CD1c-positive myeloid dendritic cell (primary cell): ENCODE measurements at regions not wholly inside any gene's neighbourhood (a gene's known extent, or its start where the extent isn't known, plus 50 kb on each side); places are given as distances from the start of the nearest gene placed in this dataset.
"Not testable (repeated sequence)": the region's sequence is repeated elsewhere in the genome, so short reads cannot be mapped to it uniquely, and the experiment has no call there.

Experiments used
- DNase-seq: peaks from one replicate; pipeline ENCODE4 v3.0.0-alpha.2; 2016; ENCODE audit errors: extremely low spot score

DNA sequence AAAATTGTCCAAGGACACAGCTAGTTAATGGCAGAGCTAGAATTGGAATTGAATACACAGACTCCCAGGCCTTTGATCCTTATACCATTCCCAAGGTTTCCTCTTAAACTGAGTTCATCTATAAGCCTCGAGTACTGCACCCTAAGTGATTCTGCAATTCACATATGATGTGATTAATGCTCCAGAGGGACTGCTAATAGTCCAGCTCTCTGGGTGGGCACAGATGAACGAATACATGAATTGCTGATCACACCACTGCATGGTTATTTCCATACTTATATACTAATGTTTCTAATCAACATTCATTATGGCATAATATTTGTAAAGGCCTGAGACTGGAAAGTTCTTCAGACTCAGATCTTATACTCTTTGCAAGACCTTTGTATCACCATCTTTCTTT, 101.8 kb downstream of the NUFIP1 start:
- DNase-seq = no peak

DNA sequence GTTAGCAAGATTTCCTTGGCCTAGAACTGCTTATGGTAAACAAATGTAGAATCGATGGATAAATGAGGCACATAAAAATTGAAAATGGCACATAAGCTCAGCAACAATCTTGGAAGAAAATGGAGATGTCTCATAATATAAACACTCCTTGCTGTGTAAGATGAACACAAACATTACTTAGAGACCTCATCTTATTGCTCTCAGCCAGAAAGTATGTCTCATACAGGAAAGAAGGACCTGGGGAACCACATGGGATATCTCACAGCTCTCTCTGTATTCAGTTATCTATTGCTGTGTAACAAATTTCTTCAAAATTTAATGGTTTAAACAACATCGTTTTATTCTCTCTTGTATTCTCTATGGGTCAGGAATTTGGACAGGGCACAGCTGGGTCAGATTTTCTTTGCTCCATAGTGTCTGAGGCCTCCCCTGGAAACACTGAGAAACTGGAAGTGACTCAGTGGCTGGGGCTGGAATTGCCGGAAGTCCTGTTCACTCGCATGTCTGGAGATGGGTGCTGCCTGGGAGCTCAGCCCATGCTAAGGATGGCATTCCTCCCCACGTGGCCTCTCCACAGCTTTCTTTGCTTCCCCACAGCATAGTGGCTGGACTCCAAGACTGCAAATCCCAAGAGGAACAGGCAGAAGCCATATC, 105.1 kb downstream of the NUFIP1 start:
- DNase-seq = no peak

DNA sequence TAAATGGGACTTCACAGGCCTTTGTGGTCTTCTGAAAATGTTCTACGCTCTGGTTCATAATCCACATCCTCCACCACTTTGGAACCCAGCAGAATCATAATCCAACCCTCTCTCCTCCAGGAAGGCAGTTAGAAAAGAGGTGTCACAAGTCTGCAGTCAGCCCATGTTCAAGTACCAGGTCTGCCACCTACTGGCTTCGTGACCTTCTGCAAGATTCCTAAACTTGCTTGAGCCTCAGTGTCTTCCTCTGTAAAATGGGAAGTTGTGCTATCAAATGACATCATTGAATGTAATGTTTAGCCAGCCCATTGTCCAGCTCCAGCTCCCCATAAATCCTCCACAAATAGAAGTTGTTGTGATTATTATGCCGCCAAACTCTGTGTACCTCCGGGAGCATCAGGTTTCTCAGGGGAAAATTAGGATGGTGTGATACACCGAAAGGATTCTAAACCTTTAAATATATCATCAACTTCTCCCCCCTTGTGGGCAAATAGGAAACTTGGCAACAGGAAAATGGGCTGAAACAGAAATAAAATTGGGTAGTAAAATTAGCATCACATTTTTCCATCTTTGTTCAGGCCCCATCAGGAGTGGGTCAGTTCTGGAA, 109.7 kb downstream of the NUFIP1 start:
- DNase-seq = peak; percentile 8

DNA sequence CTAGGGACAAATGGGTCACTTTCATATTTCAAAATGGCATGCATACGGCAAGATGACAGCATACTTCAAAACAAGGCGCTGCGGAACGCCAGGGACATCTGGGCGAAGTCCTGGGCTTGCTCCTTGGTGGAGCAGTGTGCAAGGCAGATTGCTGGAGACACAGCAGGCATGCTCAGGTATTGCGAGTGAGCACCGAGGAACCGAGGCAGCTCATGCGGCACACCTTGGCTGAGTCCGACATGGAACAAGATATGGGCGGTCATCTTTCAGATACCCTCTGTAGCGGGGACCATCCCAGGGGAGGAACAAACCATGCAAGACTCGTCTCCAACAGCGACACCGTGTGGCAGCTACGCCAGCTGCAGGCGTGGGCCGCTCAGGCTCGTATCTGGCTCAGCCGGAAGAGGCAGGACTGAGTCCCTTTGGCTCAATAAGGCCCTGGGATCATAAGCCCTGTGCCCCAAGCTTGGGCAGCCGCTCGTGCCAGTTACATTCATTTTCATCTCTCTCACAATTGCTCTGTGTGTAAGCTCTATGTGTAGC, 112.4 kb downstream of the NUFIP1 start:
- no peak for DNase-seq

DNA sequence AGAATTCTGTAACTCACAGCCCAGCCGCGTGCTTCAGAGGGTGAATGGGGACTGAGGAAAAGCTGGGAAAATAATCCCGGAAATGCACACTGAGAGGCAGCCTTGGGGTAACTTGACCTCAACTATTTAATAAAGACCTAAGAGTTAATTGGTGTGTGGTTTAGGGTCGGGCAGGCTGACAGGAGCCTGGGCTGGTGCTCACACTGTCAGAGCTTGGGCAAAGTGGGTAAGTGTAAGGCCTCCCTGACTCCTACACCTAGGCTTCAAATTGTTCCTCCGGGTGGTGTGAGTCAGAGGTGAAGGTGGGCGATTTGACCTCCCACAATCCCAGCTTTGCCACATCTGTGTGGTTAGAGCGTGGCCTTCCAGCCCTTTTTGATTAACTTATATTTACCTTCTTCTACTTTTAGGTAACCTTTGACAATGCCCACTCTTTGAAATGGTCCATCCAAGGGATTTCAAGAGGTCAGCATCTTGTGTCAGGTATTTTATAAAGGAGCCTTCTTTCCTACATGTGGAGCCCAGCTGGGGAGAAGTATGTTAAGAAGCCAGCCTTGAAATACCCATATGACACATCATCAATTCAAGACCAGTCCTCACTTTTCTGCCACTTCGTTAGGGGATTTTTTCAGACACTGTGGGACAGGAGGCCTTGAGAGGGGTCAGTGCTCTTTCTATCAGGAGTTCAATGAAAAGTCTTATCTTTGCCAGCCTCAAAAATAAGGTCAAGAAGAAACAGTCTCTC, 114.2 kb downstream of the NUFIP1 start:
- no peak for DNase-seq

DNA sequence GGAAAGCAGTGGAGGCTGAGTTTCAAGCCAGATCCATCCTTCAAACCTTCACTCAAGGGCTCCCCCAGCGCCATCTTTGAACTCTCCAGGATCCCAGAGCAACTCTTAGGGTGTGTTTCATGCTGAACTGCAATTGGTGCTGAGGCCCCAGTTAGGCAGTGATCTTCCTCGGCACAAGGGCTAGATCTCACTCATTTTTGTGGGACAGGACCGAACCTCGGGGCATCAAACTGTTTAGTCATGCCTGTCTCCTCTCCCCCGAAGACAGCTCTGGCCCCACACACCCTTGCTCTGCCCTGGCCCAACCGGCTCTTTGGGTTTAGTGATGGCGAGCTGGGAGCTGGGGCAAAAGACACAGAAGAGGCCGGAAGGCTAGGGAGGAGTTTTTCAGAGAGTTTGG, 115.1 kb downstream of the NUFIP1 start:
- no peak for DNase-seq

DNA sequence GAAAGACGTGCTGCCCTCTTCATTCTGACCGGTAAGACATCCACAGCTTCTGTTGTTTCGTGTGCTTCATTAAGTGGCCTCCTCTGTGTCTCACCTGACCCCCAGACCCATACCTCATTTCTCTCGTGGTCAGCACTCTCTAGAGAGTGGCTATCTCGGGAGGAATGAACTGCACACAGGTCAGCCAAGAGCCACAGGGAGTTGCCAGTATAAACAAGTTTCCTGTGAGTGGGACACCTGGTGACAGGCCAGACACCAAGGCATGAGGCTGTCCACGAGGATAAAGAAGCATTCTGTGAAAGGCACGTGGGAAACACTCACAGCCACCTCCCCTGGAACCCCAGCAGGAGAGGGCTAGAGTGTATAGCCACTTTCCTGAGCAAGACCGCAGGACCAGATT, 115.8 kb downstream of the NUFIP1 start:
- no peak for DNase-seq

DNA sequence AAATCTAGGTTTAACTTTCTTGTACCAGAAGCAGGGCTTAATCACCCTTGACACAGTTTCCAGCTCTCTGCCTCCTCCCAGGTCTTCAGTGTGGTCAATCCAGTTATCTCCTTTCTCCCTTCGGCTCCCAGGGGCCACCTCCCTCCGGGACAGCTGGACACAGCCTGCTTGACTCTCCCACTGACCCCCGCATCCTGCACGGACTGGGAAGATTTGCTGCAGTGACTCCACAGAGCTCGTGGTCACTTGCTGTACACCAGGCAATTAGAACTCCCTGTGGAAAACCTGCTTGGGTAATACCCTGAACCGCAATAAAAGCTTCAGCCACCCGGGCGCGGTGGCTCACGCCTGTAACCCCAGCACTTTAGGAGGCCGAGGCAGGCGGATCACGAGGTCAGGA, 116.5 kb downstream of the NUFIP1 start:
- DNase-seq = no peak

DNA sequence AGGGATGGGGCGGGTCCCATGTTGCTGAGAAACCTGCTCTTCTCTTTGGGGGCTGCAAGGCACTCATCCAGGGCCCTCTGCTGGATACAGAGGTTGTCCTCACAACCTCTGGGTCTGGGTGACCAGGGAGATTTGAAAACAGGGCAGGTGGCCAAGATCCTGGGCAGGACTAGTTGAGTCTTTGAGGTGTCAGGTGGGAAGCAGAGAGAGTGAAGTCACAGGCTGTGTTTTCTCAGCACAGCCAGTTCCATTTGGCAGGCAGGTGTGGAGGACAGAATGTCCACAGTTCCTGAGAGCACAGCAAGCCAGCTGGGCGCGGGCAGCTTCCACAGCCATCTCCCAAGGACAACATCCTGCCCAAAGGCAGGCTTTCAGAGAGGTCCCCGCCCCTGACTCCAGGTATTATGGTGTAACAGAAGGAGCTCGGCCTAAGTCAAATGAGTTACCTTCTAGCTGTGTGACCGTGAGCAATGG, 118.8 kb downstream of the NUFIP1 start:
- no peak for DNase-seq

DNA sequence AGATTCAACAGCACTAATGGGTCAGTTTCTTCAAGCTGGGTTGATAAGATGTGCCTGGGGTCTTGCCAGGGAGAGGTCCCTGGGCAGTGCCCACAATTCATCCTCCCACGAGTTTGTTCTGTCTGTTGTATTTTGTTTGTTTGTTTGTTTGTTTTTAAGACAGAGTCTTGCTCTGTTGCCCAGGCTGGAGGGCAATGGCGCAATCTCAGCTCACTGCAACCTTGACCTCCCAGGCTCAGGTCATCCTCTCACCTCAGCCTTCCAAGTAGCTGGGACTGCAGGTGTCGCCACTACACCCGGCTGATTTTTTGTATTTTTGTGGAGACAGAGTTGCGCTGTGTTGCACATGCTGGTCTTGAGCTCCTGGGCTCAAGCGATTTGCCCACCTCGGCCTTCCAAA, 120.1 kb downstream of the NUFIP1 start:
- no peak for DNase-seq

DNA sequence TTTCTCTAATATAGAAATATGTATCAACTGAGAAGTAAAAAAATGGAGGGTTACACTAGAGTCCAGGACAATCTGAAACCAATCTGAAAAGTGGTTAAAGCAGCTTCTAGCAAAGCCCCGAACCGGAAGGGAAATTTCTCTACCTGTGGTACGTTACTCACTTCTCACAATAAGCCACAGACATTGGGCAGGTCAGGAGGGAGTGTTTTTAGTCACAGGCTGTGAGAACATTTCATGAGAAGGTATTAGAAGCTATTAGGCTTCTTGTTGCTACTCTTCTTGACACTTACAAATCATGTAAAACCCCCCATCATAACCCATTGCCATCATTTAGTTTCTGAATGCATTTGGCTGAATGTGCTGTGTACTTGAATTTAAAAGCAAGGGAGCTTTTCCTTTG, 120.9 kb downstream of the NUFIP1 start:
- DNase-seq = no peak

DNA sequence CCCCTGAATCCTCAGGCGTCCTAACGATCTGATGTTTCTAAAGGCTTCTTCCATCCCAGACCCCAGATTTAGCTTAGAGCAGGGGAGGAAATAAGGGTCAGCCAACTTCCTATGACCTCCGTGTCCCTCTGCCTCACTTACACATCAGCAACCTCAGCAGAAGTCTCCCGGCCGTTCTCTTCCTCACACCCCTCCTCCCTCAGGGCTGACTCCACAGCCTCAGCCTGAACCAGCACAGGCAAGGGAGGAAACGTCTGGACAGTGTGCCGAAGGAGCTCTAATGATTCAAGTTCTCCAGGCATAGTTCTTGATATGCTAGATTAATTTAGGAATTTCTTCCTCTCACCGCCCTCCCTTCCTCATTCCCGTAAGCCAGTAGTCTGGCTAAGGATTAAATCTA, 121.4 kb downstream of the NUFIP1 start:
- DNase-seq = no peak

DNA sequence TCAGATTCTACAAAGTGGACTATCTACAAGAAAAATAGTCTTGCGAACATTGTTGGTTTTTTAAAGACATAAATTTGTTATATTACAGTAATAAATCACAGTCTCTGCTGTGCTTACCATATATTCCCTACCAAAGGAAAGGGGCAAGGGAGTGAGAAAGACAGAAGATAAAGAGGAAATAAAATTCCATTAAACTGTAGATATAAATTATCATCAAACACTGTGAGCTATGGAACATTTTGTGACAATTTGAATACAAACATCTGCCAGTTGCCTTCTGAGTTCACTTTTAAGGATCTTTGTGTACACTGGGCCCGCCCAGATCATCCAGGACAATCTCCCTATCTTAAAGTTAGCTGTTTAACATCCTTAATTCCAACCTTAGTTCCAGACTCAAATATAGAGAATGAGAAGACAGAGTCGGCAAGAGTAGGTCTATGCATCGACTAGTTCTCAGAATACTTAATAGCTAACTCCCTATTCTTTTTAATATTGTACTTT, 122.8 kb downstream of the NUFIP1 start:
- no peak for DNase-seq

DNA sequence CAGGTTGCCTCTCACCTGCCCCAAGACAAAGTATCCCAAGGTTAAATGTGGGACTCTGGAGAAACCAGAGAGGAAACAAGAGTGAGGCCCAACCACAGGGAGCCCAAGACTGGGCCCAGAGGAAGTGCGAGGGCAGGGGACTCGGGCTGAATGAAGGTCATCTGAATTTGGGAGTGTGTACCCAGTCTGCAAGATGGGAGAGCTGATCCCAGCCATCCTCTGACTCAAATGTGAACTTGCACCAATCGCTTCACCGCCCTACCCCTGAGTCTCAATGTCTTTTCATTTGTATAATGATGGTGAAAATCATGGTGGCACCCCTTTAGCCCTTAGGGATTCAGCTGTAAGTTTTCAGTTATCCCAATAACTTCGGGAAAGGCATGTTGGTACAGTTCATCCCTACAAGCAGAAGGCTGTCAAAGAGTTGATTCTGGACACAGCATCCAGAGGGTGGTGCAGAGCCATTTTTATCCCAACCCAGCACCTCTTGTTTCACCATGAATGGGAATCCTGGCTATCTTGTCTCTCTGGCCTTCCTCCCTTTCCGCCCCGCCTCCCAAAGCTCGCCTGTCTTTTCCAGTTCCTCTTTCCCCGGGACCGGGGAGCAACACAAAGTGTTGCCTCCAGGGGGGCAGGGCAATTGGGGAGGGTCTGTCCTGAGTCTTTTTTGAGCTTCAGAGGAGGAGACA, 123.4 kb downstream of the NUFIP1 start:
- DNase-seq = no peak

DNA sequence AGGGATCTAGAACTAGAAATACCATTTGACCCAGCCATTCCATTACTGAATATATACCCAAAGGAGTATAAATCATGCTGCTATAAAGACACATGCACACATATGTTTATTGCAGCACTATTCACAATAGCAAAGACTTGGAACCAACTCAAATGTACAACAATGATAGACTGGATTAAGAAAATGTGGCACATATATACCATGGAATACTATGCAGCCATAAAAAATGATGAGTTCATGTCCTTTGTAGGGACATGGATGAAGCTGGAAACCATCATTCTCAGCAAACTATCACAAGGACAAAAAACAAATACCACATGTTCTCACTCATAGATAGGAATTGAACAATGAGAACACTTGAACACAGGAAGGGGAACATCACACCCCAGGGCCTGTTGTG, 125.6 kb downstream of the NUFIP1 start:
- not testable (repeated sequence) for DNase-seq

DNA sequence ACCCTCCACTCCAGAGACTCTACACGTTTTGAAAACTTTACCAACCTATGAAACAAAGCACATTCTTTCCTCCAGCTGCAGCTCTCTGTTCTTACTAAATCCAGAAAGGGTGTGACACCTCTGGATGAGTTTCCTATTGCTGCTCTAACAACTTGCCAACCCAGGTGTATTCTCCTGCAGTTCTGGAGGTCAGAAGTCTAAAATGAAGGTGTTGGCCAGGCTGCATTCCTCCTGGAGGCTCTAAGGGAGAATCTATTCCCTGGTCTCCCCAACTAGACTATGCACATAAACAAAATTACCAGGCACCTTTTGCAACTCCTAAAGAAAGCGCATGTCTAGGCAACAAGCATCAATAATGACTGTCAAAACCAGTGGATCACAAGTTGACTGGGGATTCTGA, 128.8 kb downstream of the NUFIP1 start:
- DNase-seq = no peak

DNA sequence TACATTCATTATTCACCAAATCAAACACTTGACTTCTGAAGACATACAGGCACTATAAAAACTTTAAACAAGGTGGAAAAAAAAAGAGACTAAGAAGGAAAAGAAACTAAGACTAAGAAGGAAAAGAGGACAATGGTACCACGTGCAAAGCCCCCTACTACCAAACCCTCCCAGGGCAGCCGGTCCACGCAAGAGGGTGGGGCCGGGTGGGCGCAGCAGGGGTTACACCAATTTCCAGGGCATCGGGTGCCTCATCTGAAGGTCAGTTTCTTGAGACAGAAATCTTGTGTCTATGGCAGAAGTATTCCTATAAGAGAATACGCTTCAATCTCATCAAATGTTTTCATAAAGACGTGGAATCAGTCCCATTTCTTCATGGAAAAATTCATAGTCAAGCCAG, 131.5 kb downstream of the NUFIP1 start:
- DNase-seq = no peak

DNA sequence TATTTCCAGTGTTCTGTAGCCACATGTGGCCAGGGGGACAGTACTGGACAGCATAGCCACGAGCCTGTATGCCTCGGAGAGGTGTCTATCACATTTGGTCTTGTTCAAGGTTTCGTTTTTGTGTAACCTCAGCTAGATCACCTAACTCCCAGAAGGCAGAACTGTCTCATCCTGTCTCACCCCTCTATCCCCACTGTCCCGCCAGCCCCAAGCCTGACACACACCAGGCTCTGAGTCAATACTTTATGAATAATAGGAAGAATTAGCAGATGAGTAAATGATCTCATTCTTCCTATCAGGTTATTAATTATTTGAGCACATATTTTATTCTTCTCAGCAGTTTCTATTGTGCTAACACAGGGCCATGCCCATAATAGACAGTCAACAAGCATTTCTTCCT, 132.2 kb downstream of the NUFIP1 start:
- DNase-seq = no peak

DNA sequence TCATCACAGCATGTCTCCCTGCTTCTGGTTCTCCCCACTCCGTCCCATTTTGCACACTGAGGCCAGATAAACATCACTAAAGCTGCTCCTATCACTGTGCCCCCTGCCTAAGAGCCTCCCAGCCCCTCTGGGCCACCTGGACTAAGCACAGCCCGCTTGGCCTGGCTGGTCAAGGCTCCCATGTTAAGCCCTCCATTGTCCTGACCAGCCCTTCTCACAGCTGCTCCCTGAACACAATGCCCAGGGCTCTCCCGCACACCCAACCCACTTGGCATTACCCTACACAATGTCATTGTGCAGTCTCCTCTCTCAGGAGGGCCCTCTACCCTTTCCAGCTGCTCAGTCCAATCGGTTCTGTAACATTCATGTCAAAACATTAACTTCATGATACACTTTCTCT, 133.4 kb downstream of the NUFIP1 start:
- DNase-seq = no peak

DNA sequence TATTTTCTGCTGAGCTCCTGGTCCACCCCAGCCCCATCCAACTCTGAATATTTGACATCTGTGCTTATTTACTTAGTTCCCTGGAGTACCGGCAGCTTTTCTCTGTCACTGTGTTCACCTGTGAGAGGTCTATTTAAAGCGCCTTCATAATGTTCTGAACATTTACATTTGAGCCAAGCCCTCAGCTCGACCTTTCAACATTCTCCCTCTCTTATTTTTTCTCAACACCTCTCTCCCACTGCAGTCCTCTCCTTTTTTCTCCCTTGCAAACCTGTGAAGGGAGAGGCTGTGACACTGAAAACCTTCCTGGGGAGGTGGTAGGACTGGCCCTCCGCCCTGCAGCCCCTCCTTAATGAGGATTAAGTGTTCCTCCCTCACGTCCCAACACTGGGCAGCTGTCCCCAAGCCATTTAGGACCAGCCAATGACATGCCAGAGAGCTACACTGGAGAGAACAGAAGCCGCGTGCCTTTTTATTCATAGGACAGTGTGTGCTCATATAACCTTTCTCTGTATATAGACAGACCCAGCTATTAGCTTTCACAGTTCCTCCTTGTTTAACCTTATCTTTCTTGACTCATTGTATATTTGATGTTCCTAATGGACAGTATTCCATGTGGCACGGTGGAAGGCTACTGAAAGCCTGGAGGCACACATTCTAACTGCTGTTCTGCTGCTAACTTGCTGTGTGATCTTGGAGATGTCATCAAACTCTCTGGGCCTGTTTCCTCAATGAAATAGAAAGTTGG, 134.8 kb downstream of the NUFIP1 start:
- no peak for DNase-seq

DNA sequence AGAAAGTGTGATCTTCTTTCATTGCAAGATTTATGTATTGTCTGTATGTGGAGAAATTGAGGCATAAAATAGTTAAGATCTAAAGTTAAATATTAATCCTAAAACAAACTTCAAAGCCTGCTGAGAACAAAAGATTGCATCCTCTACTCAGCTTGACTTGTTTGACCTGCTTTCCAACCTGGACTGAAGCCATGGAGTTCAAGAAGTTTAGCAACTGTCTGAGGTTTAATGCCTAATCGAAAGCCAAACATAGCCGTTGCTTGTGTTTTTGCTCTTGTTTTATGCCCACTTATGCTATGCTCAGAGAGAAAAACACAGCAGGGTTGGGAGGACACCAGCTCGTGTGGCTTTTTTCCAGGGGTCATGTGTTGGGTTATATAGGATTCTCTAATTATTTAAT, 135.6 kb downstream of the NUFIP1 start:
- DNase-seq = no peak
